Neuronal stem cell (in vitro differentiated cells): ENCODE measurements at regions not wholly inside any gene's neighbourhood (a gene's known extent, or its start where the extent isn't known, plus 50 kb on each side); places are given as distances from the start of the nearest gene placed in this dataset.

Source experiments
- DNase-seq: peaks from one replicate; pipeline ENCODE4 v3.0.0-alpha.2; 2013; ENCODE audit warnings: low spot score
- H2AFZ ChIP-seq: one replicate; pipeline ENCODE4 v1.6.1; 2013; ENCODE audit warnings: mild to moderate bottlenecking, low read length, inconsistent platforms
- H2AK5ac ChIP-seq: 2 replicates; pipeline ENCODE4 v1.6.1; 2013; ENCODE audit warnings: low read depth, mild to moderate bottlenecking, inconsistent platforms, low read length, moderate library complexity, mixed read lengths
- H2BK120ac ChIP-seq: 2 replicates; pipeline ENCODE4 v1.6.1; 2013; ENCODE audit warnings: low read depth, mild to moderate bottlenecking, inconsistent platforms, low read length, moderate library complexity, mixed read lengths
- H2BK12ac ChIP-seq: one replicate; pipeline ENCODE4 v1.6.1; 2013; ENCODE audit warnings: low read length, inconsistent platforms
- H2BK15ac ChIP-seq: 2 replicates; pipeline ENCODE4 v1.6.1; 2013; ENCODE audit warnings: mild to moderate bottlenecking, low read length, inconsistent platforms, mixed read lengths
- H2BK5ac ChIP-seq: one replicate; pipeline ENCODE4 v1.6.1; 2013; ENCODE audit warnings: inconsistent platforms, mild to moderate bottlenecking, low read length, moderate library complexity
- H3K14ac ChIP-seq: one replicate; pipeline ENCODE4 v1.6.1; 2013; ENCODE audit warnings: low read length, inconsistent platforms
- H3K18ac ChIP-seq: 2 replicates; pipeline ENCODE4 v1.6.1; 2013; ENCODE audit warnings: low read length, inconsistent platforms
- H3K23ac ChIP-seq: 2 replicates; pipeline ENCODE4 v1.6.1; 2013; ENCODE audit warnings: low read depth, mild to moderate bottlenecking, mixed read lengths, low read length, inconsistent platforms; ENCODE audit not compliant: poor library complexity
- H3K27ac ChIP-seq: replicated peaks from 3 replicates; pipeline ENCODE4 v1.5.1; 2013; ENCODE audit warnings: low read length, inconsistent platforms
- H3K27me3 ChIP-seq, 3 experiments: 2 replicates each; pipeline ENCODE4 v1.6.1; 2013; ENCODE audit warnings: low read length in 3 of 3, mild to moderate bottlenecking in 2 of 3, inconsistent platforms in 1 of 3, low read depth in 1 of 3, mixed read lengths in 1 of 3, moderate library complexity in 1 of 3; ENCODE audit not compliant: control insufficient read depth in 3 of 3, insufficient read depth in 3 of 3
- H3K36me3 ChIP-seq, 2 donors: replicated peaks in 1 of 2; 2 replicates each; pipeline ENCODE4 v1.6.1; 2013; ENCODE audit warnings: low read length in 2 of 2; ENCODE audit not compliant: control insufficient read depth in 2 of 2, insufficient read depth in 2 of 2
- H3K4ac ChIP-seq: 2 replicates; pipeline ENCODE4 v1.6.1; 2013; ENCODE audit warnings: inconsistent platforms, mild to moderate bottlenecking, low read length, moderate library complexity
- H3K4me1 ChIP-seq, 2 donors: 1 replicate in 1 of 2; 2 replicates in 1 of 2; pipeline ENCODE4 v1.6.1; 2013; ENCODE audit warnings: low read length in 2 of 2, low read depth in 1 of 2; ENCODE audit not compliant: control insufficient read depth in 2 of 2, insufficient read depth in 1 of 2
- H3K4me2 ChIP-seq: one replicate; pipeline ENCODE4 v1.6.1; 2013; ENCODE audit warnings: mild to moderate bottlenecking, low read length, inconsistent platforms; ENCODE audit not compliant: insufficient read depth, poor library complexity, severe bottlenecking
- H3K4me3 ChIP-seq, 2 donors: 2 replicates each; pipeline ENCODE4 v1.5.1; 2013; ENCODE audit warnings: low read length in 2 of 2, mild to moderate bottlenecking in 2 of 2, inconsistent platforms in 1 of 2, moderate library complexity in 1 of 2
- H3K79me1 ChIP-seq: one replicate; pipeline ENCODE4 v1.6.1; 2013; ENCODE audit warnings: low read depth, mild to moderate bottlenecking, inconsistent platforms, low read length, moderate library complexity
- H3K9ac ChIP-seq: one replicate; pipeline ENCODE4 v1.6.1; 2013; ENCODE audit warnings: mild to moderate bottlenecking, low read depth, low read length, inconsistent platforms; ENCODE audit not compliant: poor library complexity
- H3K9me3 ChIP-seq, 2 donors: replicated peaks in 1 of 2; 2 replicates each; pipeline versions ENCODE3 to v1.6.1; 2013; ENCODE audit warnings: low read length in 2 of 2, mild to moderate bottlenecking in 2 of 2, inconsistent platforms in 1 of 2, low read depth in 1 of 2, mixed read lengths in 1 of 2, moderate library complexity in 1 of 2; ENCODE audit not compliant: control insufficient read depth in 2 of 2, insufficient read depth in 1 of 2
- H4K8ac ChIP-seq: one replicate; pipeline ENCODE4 v1.6.1; 2013; ENCODE audit warnings: low read depth, mild to moderate bottlenecking, inconsistent platforms, low read length, moderate library complexity
- H4K91ac ChIP-seq: one replicate; pipeline ENCODE4 v1.6.1; 2013; ENCODE audit warnings: low read length, low read depth, mild to moderate bottlenecking, inconsistent platforms; ENCODE audit not compliant: poor library complexity
- WGBS, 2 donors: extraction: QIAGEN DNeasy Blood & Tissue Kit; methylation state at CpG; one replicate each; pipeline ENCODE4 v1.1.7; 2013; ENCODE audit warnings: missing lambda C conversion rate in 2 of 2, mixed read lengths in 1 of 2; ENCODE audit not compliant: insufficient read length in 2 of 2, insufficient replicate concordance in 1 of 2; ENCODE audit errors: extremely low coverage in 2 of 2; 5-methylcytosine and 5-hydroxymethylcytosine counted together

GRCh38 chr18:7321831-7322230, 90.9 kb downstream of the LRRC30 start:
- Histone ChIP-seq H2AFZ (no peak overlapping the region), H3K36me3 (no peaks in the 10 kb centered on the region), H3K4ac (no peak overlapping the region), H3K79me1 (no peaks in the 10 kb centered on the region), H4K91ac (no peak overlapping the region), H3K18ac (no peak overlapping the region), H3K27me3 (peaks cover 0 to 2% (median 0%) of the 10 kb centered on the region in 3 experiments), H3K9me3 (no peaks in the 10 kb centered on the region), H3K23ac (no peak overlapping the region), H2BK120ac (no peak overlapping the region), H2BK5ac (no peak overlapping the region), H3K4me1 (peaks cover 2 to 9% of the 10 kb centered on the region in 2 donors), H4K8ac (no peak overlapping the region), H2BK15ac (no peak overlapping the region), H3K4me3 (no peak overlapping the region), H3K9ac (no peak overlapping the region), H3K27ac (no peak overlapping the region), H3K14ac (no peak overlapping the region), H3K4me2 (no peak overlapping the region), H2AK5ac (no peak overlapping the region), H2BK12ac (no peak overlapping the region)
- DNase-seq: no peak

DNA sequence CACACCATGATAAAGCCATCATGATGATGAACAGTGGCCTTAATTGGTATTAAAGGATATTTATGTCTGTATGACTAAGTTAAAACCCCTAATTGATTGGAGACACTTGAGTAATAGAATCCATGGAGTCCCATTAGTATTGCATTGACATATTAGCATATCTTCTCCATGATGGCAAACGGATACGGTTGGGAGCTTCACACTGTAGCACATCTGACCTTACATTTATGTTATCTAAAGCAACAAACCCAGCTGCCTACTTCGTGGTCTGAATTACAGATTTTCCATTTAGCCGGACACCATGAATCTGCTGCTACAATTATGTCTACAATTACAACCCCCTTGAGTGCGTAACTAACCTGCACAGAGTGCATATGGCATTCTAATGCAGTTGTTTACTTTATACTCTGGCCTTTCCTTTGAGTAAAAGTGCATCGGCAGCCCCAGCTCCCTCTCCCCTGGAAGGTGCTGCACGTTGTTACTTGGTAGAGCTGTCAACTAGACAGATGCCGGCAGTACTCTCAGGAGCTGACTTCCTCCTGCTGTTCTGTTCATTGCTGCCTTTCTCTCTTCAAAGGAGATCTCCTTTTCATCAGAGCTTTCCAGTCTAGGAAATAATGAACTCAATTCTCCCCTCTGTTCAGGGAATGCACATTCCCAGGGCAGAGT, 92.1 kb downstream of the LRRC30 start:
- Histone ChIP-seq H3K23ac (no peak overlapping the region), H3K18ac (no peak overlapping the region), H3K79me1 (no peaks in the 10 kb centered on the region), H4K8ac (no peak overlapping the region), H3K9ac (no peak overlapping the region), H2BK15ac (no peak overlapping the region), H2AFZ (peak overlapping the region; percentile 6), H2BK120ac (no peak overlapping the region), H3K4me2 (peak overlapping the region; percentile 28), H3K4me1 (peaks cover 2 to 8% of the 10 kb centered on the region in 2 donors), H3K27ac (no peak overlapping the region), H3K4me3 (no peak overlapping the region), H3K4ac (no peak overlapping the region), H4K91ac (no peak overlapping the region), H3K14ac (no peak overlapping the region), H3K9me3 (no peaks in the 10 kb centered on the region), H3K36me3 (no peaks in the 10 kb centered on the region), H2BK12ac (no peak overlapping the region), H2BK5ac (no peak overlapping the region), H3K27me3 (peaks cover 0 to 1% (median 0%) of the 10 kb centered on the region in 3 experiments), H2AK5ac (no peak overlapping the region)
- peak; percentile 15 for DNase-seq
- WGBS, 2 donors: no CpG with 5 or more reads among the region's 8 CpGs

DNA sequence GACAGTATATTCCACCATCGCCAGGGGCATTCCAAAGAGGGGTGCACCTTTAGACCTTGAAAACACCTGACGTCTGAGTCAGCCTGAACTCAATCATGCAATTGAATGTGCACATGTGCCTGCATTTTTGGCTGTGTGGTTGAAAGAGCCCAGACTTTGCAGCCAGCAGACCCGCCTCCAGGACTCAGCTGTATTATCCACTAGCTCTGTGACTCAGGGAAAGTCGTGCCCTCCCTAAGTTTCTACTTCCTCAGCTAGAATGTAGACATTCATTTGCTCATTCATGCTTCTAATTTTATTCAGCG, 94.2 kb downstream of the LRRC30 start:
- H3K9me3 ChIP-seq: no peaks in the 10 kb centered on the region
- no peak overlapping the region for H3K9ac ChIP-seq
- H3K4me3 ChIP-seq: no peak overlapping the region
- H3K4ac ChIP-seq: no peak overlapping the region
- H2BK5ac ChIP-seq: no peak overlapping the region
- H4K91ac ChIP-seq: no peak overlapping the region
- H4K8ac ChIP-seq: no peak overlapping the region
- no peak overlapping the region for H3K4me2 ChIP-seq
- no peak overlapping the region for H2BK15ac ChIP-seq
- no peak overlapping the region for H3K18ac ChIP-seq
- peaks cover 2 to 13% of the 10 kb centered on the region in 2 donors for H3K4me1 ChIP-seq
- H2BK120ac ChIP-seq: no peak overlapping the region
- WGBS, 2 donors: no CpG with 5 or more reads among the region's 5 CpGs
- no peak overlapping the region for H2BK12ac ChIP-seq
- DNase-seq: no peak
- no peak overlapping the region for H2AK5ac ChIP-seq
- no peak overlapping the region for H3K27ac ChIP-seq
- H3K14ac ChIP-seq: no peak overlapping the region
- no peak overlapping the region for H3K23ac ChIP-seq
- H3K36me3 ChIP-seq: no peaks in the 10 kb centered on the region
- no peaks in the 10 kb centered on the region for H3K27me3 ChIP-seq
- no peaks in the 10 kb centered on the region for H3K79me1 ChIP-seq
- H2AFZ ChIP-seq: no peak overlapping the region

DNA sequence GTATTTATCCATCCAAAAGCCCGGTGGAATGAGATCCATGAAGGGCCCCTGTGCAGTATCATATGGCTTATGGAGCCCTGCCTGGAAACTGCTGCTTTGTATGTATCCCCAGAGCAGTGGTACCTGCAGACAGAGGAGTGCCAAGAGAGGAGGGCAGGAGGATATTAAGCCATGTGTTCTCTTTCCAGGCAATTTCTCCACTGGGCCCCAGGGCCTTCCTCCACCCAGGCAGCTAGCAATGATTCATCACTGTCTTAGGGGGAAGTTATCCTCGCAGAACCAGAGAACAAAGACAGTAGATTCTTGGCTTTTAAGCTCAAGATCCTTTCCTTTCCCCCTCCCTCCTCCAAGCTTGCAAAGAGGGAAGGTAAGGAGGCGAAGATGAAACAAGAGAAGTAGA, 98.1 kb downstream of the LRRC30 start:
- Histone ChIP-seq H2BK5ac (no peak overlapping the region), H2BK12ac (no peak overlapping the region), H4K91ac (no peak overlapping the region), H2AFZ (peak overlapping the region; percentile 17), H2AK5ac (no peak overlapping the region), H2BK120ac (no peak overlapping the region), H3K27ac (no peak overlapping the region), H3K4me1 (peaks cover 0 to 8% of the 10 kb centered on the region in 2 donors), H3K9ac (no peak overlapping the region), H3K18ac (no peak overlapping the region), H4K8ac (no peak overlapping the region), H3K4me2 (no peak overlapping the region), H3K36me3 (no peaks in the 10 kb centered on the region), H3K79me1 (no peaks in the 10 kb centered on the region), H3K9me3 (no peaks in the 10 kb centered on the region), H3K4me3 (no peak overlapping the region), H3K23ac (no peak overlapping the region), H2BK15ac (no peak overlapping the region), H3K14ac (peak overlapping the region; percentile 5), H3K27me3 (peaks cover 0 to 4% (median 0%) of the 10 kb centered on the region in 3 experiments), H3K4ac (no peak overlapping the region)
- WGBS, 2 donors: no CpG with 5 or more reads among the region's 3 CpGs
- no peak for DNase-seq
